Dermis microvascular lymphatic vessel endothelial cell (primary cell): ENCODE measurements at regions not wholly inside any gene's neighbourhood (a gene's known extent, or its start where the extent isn't known, plus 50 kb on each side); places are given as distances from the start of the nearest gene placed in this dataset.

Experiments used
- DNase-seq, 2 donors: peaks; one replicate each; pipeline versions ENCODE4 v3.0.0 to v3.0.0-alpha.2; 2010; ENCODE audit warnings: low read depth in 2 of 2

DNA sequence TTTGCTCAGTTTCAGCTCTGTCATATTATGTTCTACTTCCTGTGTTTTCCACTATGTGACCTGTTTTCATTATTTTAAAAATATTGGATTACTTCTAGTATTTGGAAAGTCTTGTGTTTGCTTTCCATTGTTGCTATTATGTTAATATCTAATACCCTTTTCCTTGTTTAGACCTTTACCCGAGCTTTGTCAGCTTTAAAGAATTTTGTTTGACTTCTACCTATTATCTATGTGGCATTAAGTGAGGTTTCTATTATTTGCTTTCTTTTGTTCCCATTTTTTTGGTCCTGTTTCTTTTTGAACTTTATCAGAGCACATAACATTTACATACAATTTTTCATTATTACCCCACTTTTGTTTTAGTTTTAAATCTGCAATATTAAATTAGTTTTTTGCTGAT, 202.7 kb downstream of the MANEA start:
- no peak for DNase-seq

DNA sequence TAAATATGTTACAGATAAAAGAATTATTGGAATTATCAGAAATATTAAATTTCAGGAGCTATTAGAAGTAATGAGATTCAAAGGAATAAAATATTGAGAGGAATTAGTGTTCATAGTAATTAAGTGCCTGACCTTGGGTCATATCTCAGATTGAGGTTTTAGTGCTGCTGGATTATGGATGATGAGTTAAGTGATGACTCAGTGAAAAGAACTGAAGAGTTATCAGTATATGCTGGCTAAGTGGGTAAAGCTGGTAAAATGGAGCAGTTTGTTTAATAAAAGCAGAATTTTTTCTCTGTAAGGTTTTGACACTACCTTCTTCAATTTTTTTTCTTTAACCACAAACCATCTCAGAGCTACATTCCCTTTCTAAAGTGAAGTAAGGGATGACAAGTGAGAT, 206.7 kb downstream of the MANEA start:
- no peak for DNase-seq

DNA sequence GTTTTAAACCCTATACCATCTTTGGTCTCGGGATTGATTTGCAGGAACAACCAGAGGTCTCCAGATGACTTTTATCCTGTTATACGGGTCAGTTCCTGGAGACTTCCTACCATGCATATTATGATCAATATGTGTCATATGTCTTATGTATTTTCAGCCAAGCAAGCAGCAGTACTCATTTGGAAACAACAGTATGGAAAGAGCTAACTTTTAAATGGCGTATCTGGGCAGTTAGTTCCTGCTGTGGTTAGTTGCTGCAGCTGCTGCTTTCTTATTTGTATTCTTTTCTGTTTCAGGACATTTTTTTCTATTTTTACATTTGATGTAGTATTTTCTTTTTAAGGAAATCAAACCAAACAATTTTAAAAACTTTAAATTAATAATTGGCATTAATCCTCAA, 207.5 kb downstream of the MANEA start:
- DNase-seq: no peak

DNA sequence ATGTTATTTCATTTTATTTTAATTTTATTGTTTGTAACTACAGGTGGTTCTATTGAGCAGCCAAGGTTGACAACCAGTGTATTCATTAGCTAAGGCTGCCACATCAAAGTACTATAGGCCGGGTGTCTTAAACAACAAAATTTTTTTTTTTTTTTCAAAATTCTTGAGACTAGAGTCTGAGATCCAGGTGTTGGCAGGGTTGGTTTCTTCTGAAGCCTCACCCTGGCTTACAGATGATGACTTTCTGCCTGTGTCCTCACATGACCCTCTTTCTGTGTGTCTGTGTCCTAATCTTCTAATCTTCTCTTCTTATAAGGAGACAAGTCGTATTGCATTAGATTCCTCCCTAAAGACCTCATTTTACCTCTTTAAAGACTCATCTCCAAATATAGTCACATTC, 208.4 kb downstream of the MANEA start:
- no peak for DNase-seq

DNA sequence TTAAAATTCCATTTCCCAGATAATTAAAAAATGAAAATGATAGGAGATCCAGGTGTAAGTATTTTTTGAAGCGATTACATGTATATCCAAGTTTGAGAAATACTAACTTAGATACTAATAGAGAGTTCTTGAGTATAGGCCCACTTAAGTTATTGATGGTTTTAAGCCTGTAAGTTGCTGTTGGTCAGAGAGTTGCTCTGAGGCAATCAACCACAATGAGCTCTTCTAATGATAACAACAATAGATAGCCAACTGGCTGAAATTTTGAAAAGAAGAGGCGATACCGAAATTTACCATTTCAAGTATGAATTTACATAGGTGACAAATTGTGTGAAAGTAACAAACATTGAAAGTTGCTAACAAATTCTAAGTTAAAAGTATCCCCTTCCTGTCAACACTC, 209.5 kb downstream of the MANEA start:
- DNase-seq: no peak

DNA sequence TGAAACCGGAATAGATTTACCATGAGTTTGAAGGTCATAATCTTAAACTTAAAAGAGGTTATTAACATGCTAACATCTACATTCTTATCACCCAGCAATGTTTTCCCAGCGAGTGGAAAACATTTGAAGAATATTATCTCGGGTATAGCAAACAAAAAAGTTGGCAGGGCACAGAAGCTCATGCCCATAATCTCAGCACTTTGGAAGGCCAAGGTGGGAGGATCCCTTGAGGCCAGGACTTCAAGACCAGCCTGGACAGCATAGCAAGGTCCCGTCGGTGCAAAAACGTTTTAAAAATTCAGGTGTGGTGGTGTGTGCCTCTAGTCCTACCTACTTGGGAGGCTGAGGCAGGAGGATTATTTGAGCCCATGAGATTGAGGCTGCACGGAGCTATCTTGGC, 213.5 kb downstream of the MANEA start:
- no peak for DNase-seq

- DNase-seq: no peak
Observed at GRCh38 chr6:95794749-95795148, 217.4 kb downstream of the MANEA start.

- no peak for DNase-seq
Observed at GRCh38 chr6:95795927-95796326, 218.6 kb downstream of the MANEA start.

DNA sequence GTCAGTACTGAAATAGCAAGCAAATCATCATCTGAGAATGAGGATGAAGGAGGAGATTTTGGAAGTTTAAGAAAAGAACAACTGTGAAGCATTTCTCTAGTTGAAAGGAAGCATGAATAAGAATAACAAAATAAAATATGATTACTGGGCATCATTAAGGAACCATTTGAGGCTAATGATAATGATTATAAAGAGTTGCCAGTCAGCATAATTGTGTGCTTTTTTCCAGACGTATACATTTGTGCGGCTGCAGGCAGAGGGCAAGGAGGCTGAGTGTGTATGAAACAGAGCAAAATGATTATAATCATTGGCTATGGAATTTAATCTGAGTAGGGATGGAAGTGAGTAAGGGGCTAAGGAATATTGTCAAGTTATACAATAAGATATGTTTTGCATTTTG, 218.7 kb upstream of the FUT9 start:
- no peak for DNase-seq

- no peak for DNase-seq
Observed at GRCh38 chr6:95802978-95803377, 212.8 kb upstream of the FUT9 start.

DNA sequence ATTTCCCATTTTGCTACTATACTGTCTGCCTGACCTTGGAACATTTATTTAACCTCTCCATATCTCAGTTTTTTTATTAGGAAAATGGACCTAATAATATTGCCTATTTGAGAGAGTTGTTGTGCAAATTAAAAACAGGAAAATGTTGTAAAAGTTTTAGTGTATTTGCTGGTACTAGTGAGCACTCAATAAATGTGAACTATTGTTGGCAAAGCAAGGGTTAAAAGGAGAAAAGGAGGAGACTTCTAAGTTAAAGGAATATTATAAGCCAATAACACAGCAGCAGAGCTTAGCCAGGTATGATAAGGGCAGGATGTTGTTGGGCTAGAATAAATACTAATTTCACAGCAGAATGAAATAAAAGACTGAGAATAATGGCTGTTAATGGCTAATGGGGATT, 211.9 kb upstream of the FUT9 start:
- DNase-seq: no peak

GRCh38 chr6:95804847-95805541, 210.8 kb upstream of the FUT9 start:
- DNase-seq: no peak

DNA sequence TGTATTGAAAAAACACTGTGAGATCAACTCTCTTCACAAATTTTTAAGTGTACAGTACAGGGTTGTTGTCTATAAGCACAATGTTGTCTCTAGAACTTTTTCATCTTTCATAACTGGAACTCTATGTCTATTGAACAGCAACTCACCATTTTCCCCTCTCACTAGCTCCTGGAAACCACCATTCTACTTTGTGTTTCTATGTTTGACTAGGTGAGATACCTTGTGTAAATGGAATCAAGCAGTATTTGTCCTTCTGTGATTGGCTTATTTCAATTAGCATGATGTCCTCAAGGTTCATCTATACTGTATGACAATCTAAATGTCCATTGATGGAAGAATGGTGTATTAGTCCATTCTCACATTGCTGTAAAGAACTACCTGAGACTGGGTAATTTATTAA, 210.1 kb upstream of the FUT9 start:
- no peak for DNase-seq

DNA sequence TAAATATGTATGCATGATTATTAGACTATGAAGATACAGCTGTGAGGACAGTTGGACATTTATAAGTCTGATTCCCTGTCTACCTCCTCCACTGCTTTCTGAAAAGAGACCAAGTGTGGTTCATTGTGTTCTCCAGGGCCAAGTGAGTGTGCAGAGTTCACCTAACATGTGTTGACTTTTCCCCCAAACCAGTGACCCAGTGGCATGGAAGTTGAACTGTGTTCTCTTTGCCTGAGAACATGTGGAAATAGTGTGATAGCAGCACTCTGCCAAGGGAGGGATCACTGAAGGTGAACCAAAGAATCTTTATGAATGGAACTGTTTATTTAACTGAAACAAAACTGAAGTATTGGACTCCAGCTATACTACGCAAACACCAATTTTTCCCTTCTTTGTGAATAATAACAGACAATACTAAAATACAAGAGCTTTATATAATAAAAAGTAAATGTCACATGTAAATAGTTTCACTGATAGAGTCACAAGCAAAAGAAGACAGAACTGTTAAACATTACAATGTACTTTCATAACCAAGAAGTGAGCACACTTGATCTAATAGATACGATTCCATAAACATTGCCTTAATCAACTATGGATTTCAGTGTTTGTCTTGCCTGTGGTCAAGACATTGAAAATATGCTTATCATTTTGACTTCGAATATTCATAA, 200.3 kb upstream of the FUT9 start:
- no peak for DNase-seq

- no peak for DNase-seq
Observed at GRCh38 chr6:95819461-95819860, 196.3 kb upstream of the FUT9 start.

DNA sequence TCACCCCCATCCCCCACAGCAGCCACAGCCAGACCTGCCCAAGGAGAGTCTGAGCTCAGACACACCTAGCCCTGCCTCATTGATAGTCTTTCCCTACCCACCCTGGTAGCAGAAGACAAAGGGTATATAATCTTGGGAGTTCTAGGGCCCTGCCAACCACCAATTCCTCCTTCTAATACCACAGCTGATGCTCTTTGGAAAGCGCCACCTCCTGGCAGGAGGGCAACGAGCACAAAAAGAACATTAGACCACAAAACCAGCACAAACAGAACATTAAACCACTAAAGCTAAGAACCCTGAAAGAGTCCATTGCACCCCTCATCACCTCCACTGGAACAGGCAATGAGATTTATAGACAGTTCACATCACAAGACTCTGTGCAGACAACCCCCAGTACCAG, 195.8 kb upstream of the FUT9 start:
- no peak for DNase-seq

GRCh38 chr6:95830859-95831557, 184.8 kb upstream of the FUT9 start:
- DNase-seq: no peak

DNA sequence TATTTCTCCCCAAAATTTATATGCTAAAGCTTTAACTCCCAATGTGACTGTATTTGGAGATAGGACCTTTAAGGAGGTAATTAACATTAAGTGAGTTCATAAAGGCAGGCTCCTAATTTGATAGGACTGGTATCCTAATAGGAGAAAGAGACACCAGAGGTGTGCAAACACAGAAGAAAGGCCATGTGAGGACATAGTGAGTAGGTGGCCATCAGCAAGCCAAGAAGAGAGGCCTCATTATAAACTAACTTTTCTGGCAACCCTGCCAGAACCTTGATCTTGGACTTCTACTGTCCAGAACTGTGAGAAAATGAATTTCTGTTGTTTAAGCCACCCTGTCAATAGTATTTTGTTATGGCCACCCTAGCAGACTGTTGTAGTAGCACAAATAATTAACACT, 177.9 kb upstream of the FUT9 start:
- DNase-seq: no peak

DNA sequence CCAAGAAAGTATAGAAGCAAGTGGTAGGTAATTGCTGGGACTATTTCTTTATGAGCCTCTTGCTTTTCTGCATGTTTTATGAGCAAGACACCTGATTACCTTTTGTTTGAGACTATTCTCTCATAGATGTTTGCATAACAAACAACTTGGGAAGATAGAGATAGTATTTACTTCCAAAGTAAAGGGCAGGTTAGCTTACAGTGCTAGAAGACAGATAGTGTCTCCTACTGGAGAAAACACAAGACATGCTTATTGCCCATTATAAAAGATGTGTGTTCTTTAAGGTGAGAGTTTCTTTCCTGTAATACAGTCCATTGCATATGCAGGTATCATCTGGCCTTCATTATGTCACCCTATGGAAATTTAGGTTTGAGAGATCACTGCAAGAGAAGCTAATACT, 174.2 kb upstream of the FUT9 start:
- DNase-seq: no peak

- DNase-seq: no peak
Observed at GRCh38 chr6:95846652-95847051, 169.1 kb upstream of the FUT9 start.

GRCh38 chr6:95847061-95847460, 168.7 kb upstream of the FUT9 start:
- DNase-seq: no peak

DNA sequence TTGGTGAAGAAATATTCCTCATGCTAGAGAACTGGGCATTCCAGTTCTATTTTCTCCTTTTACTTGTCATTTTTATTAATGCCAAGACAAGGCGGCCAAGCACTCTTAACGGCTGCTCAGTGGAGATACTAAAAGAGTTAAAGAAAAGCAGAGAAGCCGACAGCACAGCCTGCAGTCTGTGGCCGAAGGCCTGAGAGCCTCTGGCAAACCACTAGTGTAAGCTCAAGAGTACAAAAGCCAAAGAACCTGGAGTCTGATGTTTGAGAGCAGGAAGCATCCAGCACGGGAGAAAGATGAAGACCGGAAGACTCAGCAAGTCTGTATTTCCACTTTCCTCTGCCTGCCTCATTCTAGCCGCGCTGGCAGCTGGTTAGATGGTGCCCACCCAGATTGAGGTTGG, 167.1 kb upstream of the FUT9 start:
- DNase-seq: no peak

DNA sequence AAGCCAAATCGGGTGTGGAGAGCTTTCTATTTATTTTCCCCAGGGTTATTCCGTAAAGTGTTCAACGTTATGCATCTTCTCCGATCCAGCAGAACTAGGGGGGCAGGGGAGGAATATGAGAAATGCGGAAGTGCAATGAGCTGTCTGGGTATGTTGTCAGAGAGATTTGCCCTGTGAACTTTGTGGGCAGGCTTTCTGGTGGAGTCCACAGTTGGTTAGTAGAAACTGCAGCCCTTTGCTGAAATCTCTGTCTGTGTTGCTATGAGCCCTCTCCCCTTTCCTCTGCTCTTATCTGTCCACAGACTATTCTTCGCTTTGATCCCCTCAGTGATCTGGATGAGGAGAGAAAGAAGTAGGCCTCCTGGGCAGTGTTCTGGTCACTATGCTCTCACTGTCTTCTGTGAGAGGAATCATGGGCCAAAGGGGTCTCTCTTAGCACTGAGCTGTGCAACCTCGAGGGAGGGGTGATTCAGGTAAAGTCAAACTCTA, 158.9 kb upstream of the FUT9 start:
- DNase-seq: no peak
